ENCODE measurements at regions not wholly inside any gene's neighbourhood (a gene's known extent, or its start where the extent isn't known, plus 50 kb on each side); places are given as distances from the start of the nearest gene placed in this dataset.

GRCh38 chr20:10990625-10991382 lies 317.0 kb upstream of the JAG1 start:
- DNase-seq (ENCODE audit: low read depth in 3 of 3), result no peak

DNA sequence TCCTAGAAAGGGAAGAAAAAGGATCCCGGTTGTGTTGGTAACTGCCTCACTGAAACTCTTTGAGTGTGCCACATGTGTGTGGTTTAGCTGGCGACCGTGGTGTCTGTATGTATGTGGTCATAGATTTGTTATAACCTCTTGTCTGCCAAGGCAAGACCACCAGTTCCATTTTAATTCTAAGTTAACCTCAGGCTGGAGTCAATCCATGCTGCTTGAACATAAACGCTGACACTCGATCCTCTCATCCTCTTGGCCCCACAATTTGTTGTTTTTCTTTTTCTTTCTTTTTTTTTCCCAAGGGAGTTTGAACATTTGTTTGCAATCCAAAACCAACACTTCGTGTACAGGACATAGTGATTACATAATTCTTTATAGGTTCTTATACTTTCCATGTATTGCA lies 318.9 kb upstream of the JAG1 start:
- DNase-seq (ENCODE audit: low read depth in 3 of 3), result no peak

- no peak for DNase-seq (ENCODE audit: low read depth in 3 of 3)
These were observed 321.3 kb upstream of the JAG1 start for GRCh38 chr20:10994991-10995700.

DNA sequence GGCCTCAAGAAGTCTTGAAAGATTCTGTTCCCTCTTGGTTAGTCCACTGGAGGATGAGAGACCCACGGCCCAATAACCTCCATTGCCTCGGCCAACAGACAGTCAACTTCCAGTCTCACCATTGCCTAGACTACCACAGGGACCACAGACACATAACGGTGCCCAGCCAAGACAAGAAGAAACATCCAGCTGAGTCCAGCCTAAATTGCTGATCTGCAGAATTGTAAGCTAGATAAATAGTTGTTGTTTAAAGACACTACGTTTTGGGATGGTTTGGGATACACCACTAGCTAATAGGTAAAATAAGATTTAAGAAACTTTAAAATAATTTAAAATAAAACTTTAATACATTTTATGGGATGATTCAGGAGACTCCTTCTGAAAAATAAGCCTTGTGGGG lies 324.7 kb upstream of the JAG1 start:
- DNase-seq (ENCODE audit: low read depth in 3 of 3), result no peak

GRCh38 chr20:11000416-11000815 lies 326.6 kb upstream of the JAG1 start:
- DNase-seq (ENCODE audit: low read depth in 3 of 3), result no peak

DNA sequence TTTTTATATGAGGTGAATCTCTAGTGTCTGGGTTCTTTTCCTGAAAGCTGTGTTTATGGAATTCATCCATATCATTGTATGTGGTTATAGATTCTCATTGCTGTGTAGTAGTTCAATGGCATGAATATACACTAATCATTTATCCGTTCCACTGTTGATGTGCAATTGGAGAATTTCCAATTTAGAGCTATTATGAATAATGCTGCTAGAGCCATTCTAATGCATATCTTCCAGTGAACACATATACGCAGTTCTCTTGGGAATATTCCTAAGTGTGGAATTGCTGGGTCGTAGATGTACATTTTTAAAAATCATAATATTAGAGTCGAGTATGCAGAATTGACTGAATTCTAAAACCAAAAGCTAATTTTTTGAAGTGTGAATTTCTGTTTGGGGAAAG lies 327.5 kb upstream of the JAG1 start:
- DNase-seq (ENCODE audit: low read depth in 3 of 3), result no peak

DNA sequence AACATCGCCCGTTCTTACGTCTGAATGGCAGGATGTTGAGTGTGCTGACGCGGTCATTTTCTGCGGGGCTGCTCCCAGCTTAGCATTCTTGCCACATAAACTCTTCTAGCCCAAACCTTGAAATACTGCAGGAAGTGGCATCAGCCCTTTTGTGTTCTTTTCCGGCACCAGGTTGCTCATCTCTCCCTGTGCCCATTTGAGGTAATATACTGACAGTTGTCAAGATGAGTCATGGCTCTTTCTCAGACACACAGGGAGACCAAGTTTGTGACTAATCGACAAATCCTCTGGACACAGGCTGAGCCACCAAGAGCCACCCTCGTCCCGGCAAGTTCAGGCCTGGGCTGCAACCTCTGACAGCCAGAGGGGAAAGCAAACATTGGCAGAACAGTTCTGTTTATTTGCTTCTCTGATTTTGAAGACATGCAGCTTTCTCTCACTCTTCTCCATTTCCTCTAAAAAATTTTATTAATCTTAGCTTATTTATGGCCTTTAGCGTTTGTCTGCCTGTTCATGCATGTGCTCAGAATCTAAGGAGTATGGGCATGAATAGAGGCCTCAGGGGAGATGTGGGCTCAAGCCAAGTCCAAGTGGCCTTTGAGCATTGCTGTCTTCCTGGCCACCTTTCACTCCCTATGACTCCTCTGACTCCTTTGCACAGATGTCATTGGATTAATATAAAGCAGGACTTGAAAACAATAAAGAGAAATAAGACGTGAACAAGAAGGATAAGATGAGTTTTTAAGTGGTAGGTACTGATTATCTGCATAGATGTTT lies 328.2 kb upstream of the JAG1 start:
- DNase-seq (ENCODE audit: low read depth in 3 of 3), result no peak

- no peak for DNase-seq (ENCODE audit: low read depth in 3 of 3)
These were observed 329.5 kb upstream of the JAG1 start for GRCh38 chr20:11003341-11003740.

- no peak for DNase-seq (ENCODE audit: low read depth in 3 of 3)
These were observed 334.7 kb upstream of the JAG1 start for GRCh38 chr20:11008444-11009033.

- DNase-seq (ENCODE audit: low read depth in 3 of 3), result no peak
These were observed 337.9 kb upstream of the JAG1 start for GRCh38 chr20:11011653-11012052.

DNA sequence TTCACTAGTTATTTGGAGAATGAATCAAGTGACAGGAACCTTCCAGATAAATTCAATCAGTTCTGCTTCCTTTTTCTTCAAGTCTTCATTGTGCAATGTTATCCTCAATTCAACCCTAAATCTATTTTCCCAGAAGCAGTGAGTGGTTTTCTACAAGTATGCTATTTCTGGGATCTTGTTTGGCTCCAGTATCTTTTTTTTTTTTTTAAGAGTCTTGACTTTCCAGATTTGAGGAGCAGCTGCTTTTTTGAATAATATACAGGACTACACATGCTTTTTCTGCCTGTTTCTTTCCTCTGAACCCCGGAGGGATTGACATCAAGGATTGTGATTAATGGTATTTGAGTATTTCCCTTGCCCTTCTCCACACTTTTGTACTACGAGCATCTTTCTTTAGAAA lies 339.2 kb upstream of the JAG1 start:
- no peak for DNase-seq (ENCODE audit: low read depth in 3 of 3)

- no peak for DNase-seq (ENCODE audit: low read depth in 3 of 3)
These were observed 340.0 kb upstream of the JAG1 start for GRCh38 chr20:11013801-11014200.

DNA sequence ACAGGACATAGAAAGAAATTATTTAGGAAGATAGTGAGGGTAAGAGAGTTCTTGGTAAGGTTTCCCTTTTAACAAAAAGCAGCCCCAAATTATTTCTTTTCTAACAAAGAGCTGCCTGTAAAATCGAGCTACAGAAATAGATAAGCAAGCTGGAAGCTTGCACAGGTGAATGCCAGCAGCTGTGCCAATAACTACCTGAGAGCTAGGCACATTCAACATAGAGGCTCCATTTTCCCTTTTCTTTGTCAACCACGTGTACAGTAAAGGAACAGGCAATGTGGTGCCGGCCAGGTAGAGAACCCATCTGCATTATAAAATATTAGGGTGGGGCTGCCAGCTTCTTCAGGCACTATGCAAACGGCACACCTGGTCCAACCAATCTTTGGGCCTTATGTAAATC lies 341.6 kb upstream of the JAG1 start:
- no peak for DNase-seq (ENCODE audit: low read depth in 3 of 3)

- no peak for DNase-seq (ENCODE audit: low read depth in 3 of 3)
These were observed 343.6 kb upstream of the JAG1 start for GRCh38 chr20:11017446-11017845.

DNA sequence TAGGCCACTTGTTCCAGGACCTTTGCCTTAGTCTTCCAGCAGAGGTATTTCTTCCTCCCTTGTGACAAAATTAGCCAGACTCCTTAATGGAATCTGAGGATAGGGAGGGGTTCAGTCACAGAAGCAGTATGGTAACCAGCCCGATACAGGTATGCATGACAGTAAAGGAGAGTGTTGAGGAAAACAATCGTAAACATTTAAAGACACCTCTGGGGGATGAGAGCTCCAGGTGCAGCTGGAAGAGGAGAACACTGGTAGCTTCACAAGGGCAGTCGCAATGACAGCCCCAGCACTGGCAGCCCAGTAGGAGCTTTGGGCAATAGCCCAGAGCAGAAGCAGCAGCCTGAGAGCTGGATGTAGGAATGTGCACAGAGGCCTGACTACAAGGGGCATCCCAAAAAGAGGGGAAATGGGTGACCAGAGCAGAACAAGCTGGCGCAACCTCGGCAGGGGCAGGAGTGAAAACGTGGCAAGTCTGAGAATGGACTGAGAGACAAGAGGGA lies 344.9 kb upstream of the JAG1 start:
- no peak for DNase-seq (ENCODE audit: low read depth in 3 of 3)

- no peak for DNase-seq (ENCODE audit: low read depth in 3 of 3)
These were observed 346.9 kb upstream of the JAG1 start for GRCh38 chr20:11020712-11021111.

GRCh38 chr20:11027224-11027623 lies 353.4 kb upstream of the JAG1 start:
- DNase-seq (ENCODE audit: low read depth in 3 of 3), result no peak

- no peak for DNase-seq (ENCODE audit: low read depth in 3 of 3)
These were observed 356.6 kb upstream of the JAG1 start for GRCh38 chr20:11030351-11030750.

GRCh38 chr20:11031300-11031699 lies 357.5 kb upstream of the JAG1 start:
- DNase-seq (ENCODE audit: low read depth in 3 of 3), result no peak

DNA sequence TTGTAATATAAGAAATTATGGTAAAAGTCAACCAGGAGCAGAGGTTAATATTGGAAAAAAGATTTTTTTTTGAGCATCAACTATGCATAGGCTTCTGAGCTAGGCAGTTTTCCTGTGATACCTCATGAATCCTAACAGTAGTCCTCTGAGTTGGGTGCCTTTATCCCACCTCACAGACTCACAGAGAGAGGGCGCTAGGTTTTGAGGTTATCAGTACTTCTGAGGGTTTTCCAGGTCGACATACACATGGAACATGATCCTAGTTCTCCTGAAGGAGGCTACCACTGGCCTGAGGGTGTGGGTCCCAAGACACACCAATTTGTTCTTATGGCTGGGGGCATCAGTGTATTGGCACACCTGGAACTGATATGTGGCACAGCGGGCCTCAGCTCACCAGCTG lies 358.8 kb upstream of the JAG1 start:
- no peak for DNase-seq (ENCODE audit: low read depth in 3 of 3)

DNA sequence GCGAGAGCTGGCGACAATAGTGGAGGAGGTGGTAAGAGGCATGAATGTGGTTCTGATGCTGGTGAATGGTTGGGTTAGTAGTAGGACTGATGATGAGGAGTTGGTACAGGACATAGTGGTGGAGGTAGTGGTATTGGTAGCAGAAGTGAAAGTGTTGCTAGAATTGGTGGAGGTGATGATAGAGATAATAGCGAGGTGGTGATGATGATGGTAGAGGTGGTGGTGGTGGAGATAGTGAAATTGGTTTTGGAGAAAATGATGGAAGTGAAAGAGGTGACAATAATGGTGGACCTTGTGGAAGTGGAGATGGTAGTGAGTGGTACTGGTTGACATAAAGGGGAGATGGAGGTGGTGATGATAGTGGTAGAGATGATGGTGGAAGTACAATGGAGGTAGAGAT lies 360.2 kb upstream of the JAG1 start:
- no peak for DNase-seq (ENCODE audit: low read depth in 3 of 3)

- DNase-seq (ENCODE audit: low read depth in 3 of 3), result no peak
These were observed 361.4 kb upstream of the JAG1 start for GRCh38 chr20:11035211-11035610.

All from stimulated activated CD4-positive, alpha-beta T cell treated with anti-CD3 and anti-CD28 coated beads, TNF-alpha, amount 100 ng/mL, for 24 hours (primary cell).